Right lobe of liver (tissue), 4 donors: ENCODE measurements at regions not wholly inside any gene's neighbourhood (a gene's known extent, or its start where the extent isn't known, plus 50 kb on each side); places are given as distances from the start of the nearest gene placed in this dataset.

Source experiments
- POLR2A ChIP-seq: fragments of 450-650 bp; IDR thresholded peaks from one replicate; pipeline ENCODE4 v1.6.1; 2017; ENCODE audit warnings: antibody characterized with exemption, mild to moderate bottlenecking
- TF ChIP-seq, protein P1 (sequence below), 4 donors: fragments of 200-600 bp in 3 of 4; fragments of 450-650 bp in 1 of 4; IDR thresholded peaks; one replicate each; pipeline versions ENCODE4 v1.5.1 to v1.8.0; 2016 to 2022; ENCODE audit warnings: antibody characterized with exemption in 4 of 4, mild to moderate bottlenecking in 2 of 4
- donor health status: DM: no; HTN: no; CAD: no.
- donor health status: DM: no; HTN: no; CAD: no.
- donor health status: DM: no; HTN: yes; CAD: no.

DNA sequence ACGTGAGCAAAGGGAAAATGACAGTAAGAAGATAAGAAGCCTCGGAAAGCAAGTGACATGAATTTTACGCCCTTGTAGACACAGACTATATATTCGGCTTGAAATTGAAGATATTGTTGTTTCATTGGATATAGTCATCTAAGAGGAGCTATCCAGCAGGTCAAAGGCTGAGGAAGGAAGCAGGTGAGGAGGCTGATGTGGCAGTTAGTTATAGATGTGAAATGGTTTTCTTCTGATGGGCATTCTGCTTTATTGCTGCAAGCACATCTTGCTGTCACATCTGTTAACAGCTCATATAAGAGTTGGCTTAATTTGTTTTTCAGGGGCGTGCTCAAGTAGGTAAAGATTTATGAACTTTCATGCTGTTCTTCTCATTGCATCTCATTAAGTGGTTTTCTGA lies 146.1 kb downstream of the KLF5 start:
- TF ChIP-seq, protein P1, sequence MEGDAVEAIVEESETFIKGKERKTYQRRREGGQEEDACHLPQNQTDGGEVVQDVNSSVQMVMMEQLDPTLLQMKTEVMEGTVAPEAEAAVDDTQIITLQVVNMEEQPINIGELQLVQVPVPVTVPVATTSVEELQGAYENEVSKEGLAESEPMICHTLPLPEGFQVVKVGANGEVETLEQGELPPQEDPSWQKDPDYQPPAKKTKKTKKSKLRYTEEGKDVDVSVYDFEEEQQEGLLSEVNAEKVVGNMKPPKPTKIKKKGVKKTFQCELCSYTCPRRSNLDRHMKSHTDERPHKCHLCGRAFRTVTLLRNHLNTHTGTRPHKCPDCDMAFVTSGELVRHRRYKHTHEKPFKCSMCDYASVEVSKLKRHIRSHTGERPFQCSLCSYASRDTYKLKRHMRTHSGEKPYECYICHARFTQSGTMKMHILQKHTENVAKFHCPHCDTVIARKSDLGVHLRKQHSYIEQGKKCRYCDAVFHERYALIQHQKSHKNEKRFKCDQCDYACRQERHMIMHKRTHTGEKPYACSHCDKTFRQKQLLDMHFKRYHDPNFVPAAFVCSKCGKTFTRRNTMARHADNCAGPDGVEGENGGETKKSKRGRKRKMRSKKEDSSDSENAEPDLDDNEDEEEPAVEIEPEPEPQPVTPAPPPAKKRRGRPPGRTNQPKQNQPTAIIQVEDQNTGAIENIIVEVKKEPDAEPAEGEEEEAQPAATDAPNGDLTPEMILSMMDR (IDR thresholded peaks at IDR 0.05) = no peak
- no peak for TF ChIP-seq POLR2A
